DOHH2 (cell line): ENCODE measurements at regions not wholly inside any gene's neighbourhood (a gene's known extent, or its start where the extent isn't known, plus 50 kb on each side); places are given as distances from the start of the nearest gene placed in this dataset.

Experiments used
- H3F3A ChIP-seq: fragments of 200-600 bp; sonication (generic), shearing (Covaris generic); 2 replicates; pipeline ENCODE4 v1.6.0; 2016; ENCODE audit warnings: antibody characterized with exemption, mild to moderate bottlenecking; ENCODE audit not compliant: control insufficient read depth, insufficient read depth
- H3K27ac ChIP-seq: fragments of 200-600 bp; sonication (generic); 2 replicates; pipeline ENCODE4 v1.5.1; 2014; ENCODE audit warnings: low read depth, mild to moderate bottlenecking, low read length, moderate library complexity
- H3K27me3 ChIP-seq: fragments of 200-600 bp; sonication (generic); 2 replicates; pipeline ENCODE4 v1.6.1; 2014; ENCODE audit warnings: mild to moderate bottlenecking, low read length, mixed read lengths; ENCODE audit not compliant: control insufficient read depth
- H3K36me3 ChIP-seq: fragments of 200-600 bp; sonication (generic); 2 replicates; pipeline ENCODE4 v1.6.1; 2014; ENCODE audit warnings: mild to moderate bottlenecking, low read length, moderate library complexity, mixed read lengths; ENCODE audit not compliant: control insufficient read depth
- H3K4me1 ChIP-seq: fragments of 200-600 bp; sonication (generic); 2 replicates; pipeline ENCODE4 v1.6.1; 2014; ENCODE audit warnings: mild to moderate bottlenecking, low read length, mixed read lengths; ENCODE audit not compliant: control insufficient read depth
- H3K4me2 ChIP-seq: fragments of 200-600 bp; sonication (generic); 2 replicates; pipeline ENCODE4 v1.6.0; 2014; ENCODE audit warnings: mild to moderate bottlenecking, low read length, moderate library complexity
- H3K4me3 ChIP-seq: fragments of 200-600 bp; sonication (generic); 2 replicates; pipeline ENCODE4 v1.5.1; 2014; ENCODE audit warnings: mild to moderate bottlenecking, low read length, mixed read lengths
- H3K79me2 ChIP-seq: fragments of 200-600 bp; sonication (generic); 2 replicates; pipeline ENCODE4 v1.6.1; 2014; ENCODE audit warnings: mild to moderate bottlenecking, low read length, mixed read lengths; ENCODE audit not compliant: control insufficient read depth
- H3K9me2 ChIP-seq: fragments of 200-600 bp; sonication (generic); replicated peaks from 2 replicates; pipeline ENCODE4 v1.6.1; 2014; ENCODE audit warnings: mild to moderate bottlenecking, low read length, mixed read lengths; ENCODE audit not compliant: control insufficient read depth
- H3K9me3 ChIP-seq: fragments of 200-600 bp; sonication (generic); 2 replicates; pipeline ENCODE4 v1.6.1; 2014; ENCODE audit warnings: antibody characterized with exemption, low read length, mixed read lengths; ENCODE audit not compliant: control insufficient read depth, insufficient read depth
- H4K20me1 ChIP-seq: fragments of 200-600 bp; sonication (generic); 2 replicates; pipeline ENCODE4 v1.6.0; 2014; ENCODE audit warnings: low read depth, mild to moderate bottlenecking, antibody characterized with exemption, low read length, moderate library complexity; ENCODE audit not compliant: control insufficient read depth, insufficient read depth
- CTCF ChIP-seq: fragments of 200-600 bp; sonication (generic); IDR thresholded peaks from one replicate; pipeline ENCODE4 v1.5.1; 2014; ENCODE audit warnings: antibody characterized with exemption, mild to moderate bottlenecking, low read depth, low read length; ENCODE audit not compliant: poor library complexity, severe bottlenecking
- EZH2phosphoT487 ChIP-seq: fragments of 200-600 bp; sonication (generic); IDR thresholded peaks from 2 replicates; pipeline ENCODE4 v1.6.1; 2017; ENCODE audit warnings: borderline replicate concordance, mild to moderate bottlenecking, antibody characterized with exemption, low read length, moderate library complexity, mixed read lengths

GRCh38 chr9:24912767-24913166 lies 367.1 kb upstream of the IZUMO3 start:
- Histone ChIP-seq H3K4me1 (no peaks in the 10 kb centered on the region), H4K20me1 (no peaks in the 10 kb centered on the region), H3K9me3 (no peaks in the 10 kb centered on the region), H3F3A (no peaks in the 10 kb centered on the region), H3K79me2 (no peaks in the 10 kb centered on the region), H3K27me3 (no peaks in the 10 kb centered on the region), H3K27ac (no peak overlapping the region), H3K4me2 (no peak overlapping the region), H3K4me3 (no peak overlapping the region), H3K9me2 (no peaks in the 10 kb centered on the region), H3K36me3 (no peaks in the 10 kb centered on the region)
- TF ChIP-seq CTCF (no peak), EZH2phosphoT487 (no peak)

GRCh38 chr9:24901319-24901718 lies 355.6 kb upstream of the IZUMO3 start:
- H3K4me3 ChIP-seq, result no peak overlapping the region
- no peaks in the 10 kb centered on the region for H3K79me2 ChIP-seq
- H3K27me3 ChIP-seq, result no peaks in the 10 kb centered on the region
- H3K36me3 ChIP-seq, result no peaks in the 10 kb centered on the region
- H3K9me2 ChIP-seq, result no peaks in the 10 kb centered on the region
- H3K27ac ChIP-seq, result no peak overlapping the region
- H4K20me1 ChIP-seq, result no peaks in the 10 kb centered on the region
- no peaks in the 10 kb centered on the region for H3K9me3 ChIP-seq
- no peak for TF ChIP-seq EZH2phosphoT487
- TF ChIP-seq CTCF, result no peak
- H3K4me1 ChIP-seq, result no peaks in the 10 kb centered on the region
- no peak overlapping the region for H3K4me2 ChIP-seq
- no peaks in the 10 kb centered on the region for H3F3A ChIP-seq

- Histone ChIP-seq H3K36me3 (no peaks in the 10 kb centered on the region), H3F3A (no peaks in the 10 kb centered on the region), H3K9me3 (no peaks in the 10 kb centered on the region), H3K27ac (no peak overlapping the region), H3K79me2 (no peaks in the 10 kb centered on the region), H3K4me1 (no peaks in the 10 kb centered on the region), H3K27me3 (no peaks in the 10 kb centered on the region), H3K9me2 (no peaks in the 10 kb centered on the region), H3K4me3 (no peak overlapping the region), H3K4me2 (no peak overlapping the region), H4K20me1 (no peaks in the 10 kb centered on the region)
- TF ChIP-seq EZH2phosphoT487 (no peak), CTCF (no peak)
Measured at GRCh38 chr9:24900179-24900578, 354.5 kb upstream of the IZUMO3 start.

GRCh38 chr9:24899463-24899862 lies 353.8 kb upstream of the IZUMO3 start:
- Histone ChIP-seq H3K9me2 (no peaks in the 10 kb centered on the region), H3K79me2 (no peaks in the 10 kb centered on the region), H3K4me2 (no peak overlapping the region)

More at GRCh38 chr9:24899463-24899862, 353.8 kb upstream of the IZUMO3 start:
- H3K27me3 ChIP-seq, result no peaks in the 10 kb centered on the region
- no peaks in the 10 kb centered on the region for H3K9me3 ChIP-seq
- H3F3A ChIP-seq, result no peaks in the 10 kb centered on the region
- no peak overlapping the region for H3K27ac ChIP-seq
- no peak for TF ChIP-seq EZH2phosphoT487
- no peak for TF ChIP-seq CTCF
- H3K4me1 ChIP-seq, result no peaks in the 10 kb centered on the region
- H3K4me3 ChIP-seq, result no peak overlapping the region
- no peaks in the 10 kb centered on the region for H4K20me1 ChIP-seq
- no peaks in the 10 kb centered on the region for H3K36me3 ChIP-seq
